ENCODE measurements at regions not wholly inside any gene's neighbourhood (a gene's known extent, or its start where the extent isn't known, plus 50 kb on each side); places are given as distances from the start of the nearest gene placed in this dataset.
A peak's percentile ranks its signal among the peaks of the same experiment; 100 is the strongest.

GRCh38 chrX:9312922-9313867 lies 151.7 kb upstream of the TBL1X start:
- peak in 5 of 56 donors; percentile 1 to 56 (median 19) for DNase-seq

- no peak for DNase-seq
Measured at GRCh38 chrX:9315086-9315485, 149.8 kb upstream of the TBL1X start.

- peak in 2 of 56 donors; percentile 34 to 47 for DNase-seq
Measured at GRCh38 chrX:9316096-9316495, 148.8 kb upstream of the TBL1X start.

- no peak for DNase-seq
Measured at GRCh38 chrX:9317176-9317575, 147.7 kb upstream of the TBL1X start.

GRCh38 chrX:9318213-9318612 lies 146.6 kb upstream of the TBL1X start:
- DNase-seq, result no peak

GRCh38 chrX:9318766-9319165 lies 146.1 kb upstream of the TBL1X start:
- DNase-seq, result no peak

- no peak for DNase-seq
Measured at GRCh38 chrX:9320940-9321339, 143.9 kb upstream of the TBL1X start.

GRCh38 chrX:9324676-9325075 lies 140.2 kb upstream of the TBL1X start:
- DNase-seq, result no peak

GRCh38 chrX:9326369-9326768 lies 138.5 kb upstream of the TBL1X start:
- DNase-seq, result no peak

GRCh38 chrX:9327086-9327746 lies 137.6 kb upstream of the TBL1X start:
- DNase-seq, result no peak

- DNase-seq, result no peak
Measured at GRCh38 chrX:9327747-9328145, 137.1 kb upstream of the TBL1X start.

- no peak for DNase-seq
Measured at GRCh38 chrX:9329056-9329455, 135.8 kb upstream of the TBL1X start.

- DNase-seq, result no peak
Measured at GRCh38 chrX:9330249-9330982, 134.4 kb upstream of the TBL1X start.

GRCh38 chrX:9333873-9334560 lies 130.8 kb upstream of the TBL1X start:
- DNase-seq, result no peak

GRCh38 chrX:9335251-9335650 lies 129.6 kb upstream of the TBL1X start:
- no peak for DNase-seq

GRCh38 chrX:9336456-9336855 lies 128.4 kb upstream of the TBL1X start:
- DNase-seq, result no peak

GRCh38 chrX:9337046-9337445 lies 127.8 kb upstream of the TBL1X start:
- DNase-seq, result peak in 35 of 56 donors; percentile 1 to 74 (median 15)

GRCh38 chrX:9338986-9339385 lies 125.9 kb upstream of the TBL1X start:
- DNase-seq, result no peak

GRCh38 chrX:9339603-9340491 lies 125.0 kb upstream of the TBL1X start:
- DNase-seq, result peak in 1 of 56 donors; percentile 5

- peak in 17 of 56 donors; percentile 1 to 40 (median 14) for DNase-seq
Measured at GRCh38 chrX:9340598-9341290, 124.1 kb upstream of the TBL1X start.
